Trophoblast cell (in vitro differentiated cells and primary cell): ENCODE measurements at regions not wholly inside any gene's neighbourhood (a gene's known extent, or its start where the extent isn't known, plus 50 kb on each side); places are given as distances from the start of the nearest gene placed in this dataset.

Experiments used
- DNase-seq, 2 donors: peaks; one replicate each; pipeline ENCODE4 v3.0.0-alpha.2; 2016
- H2AFZ ChIP-seq: 2 replicates; pipeline ENCODE4 v1.6.1; 2013; ENCODE audit warnings: low read length, moderate library complexity, mild to moderate bottlenecking; ENCODE audit not compliant: insufficient read depth, poor library complexity
- H2AK5ac ChIP-seq: 2 replicates; pipeline ENCODE4 v1.6.1; 2013; ENCODE audit warnings: mild to moderate bottlenecking, low read length
- H2BK120ac ChIP-seq: 2 replicates; pipeline ENCODE4 v1.6.1; 2013; ENCODE audit warnings: low read length, mild to moderate bottlenecking, moderate library complexity; ENCODE audit not compliant: insufficient read depth, poor library complexity
- H2BK12ac ChIP-seq: 2 replicates; pipeline ENCODE4 v1.6.1; 2013; ENCODE audit warnings: mild to moderate bottlenecking, low read length, moderate library complexity
- H2BK5ac ChIP-seq: 2 replicates; pipeline ENCODE4 v1.6.1; 2013; ENCODE audit warnings: low read length, low read depth, moderate library complexity, mild to moderate bottlenecking; ENCODE audit not compliant: poor library complexity
- H3K14ac ChIP-seq: 2 replicates; pipeline ENCODE4 v1.6.1; 2013; ENCODE audit warnings: mild to moderate bottlenecking, low read length
- H3K18ac ChIP-seq: 2 replicates; pipeline ENCODE4 v1.6.1; 2013; ENCODE audit warnings: mild to moderate bottlenecking, low read length
- H3K23ac ChIP-seq: 2 replicates; pipeline ENCODE4 v1.6.1; 2013; ENCODE audit warnings: low read length
- H3K27ac ChIP-seq: 2 replicates; pipeline ENCODE4 v1.5.1; 2013; ENCODE audit warnings: low read depth, mild to moderate bottlenecking, inconsistent platforms, low read length, moderate library complexity
- H3K27me3 ChIP-seq: 2 replicates; pipeline ENCODE4 v1.6.1; 2013; ENCODE audit warnings: inconsistent platforms, mild to moderate bottlenecking, low read length, moderate library complexity; ENCODE audit not compliant: insufficient read depth
- H3K36me3 ChIP-seq, 2 experiments: 1 replicate in 1 of 2; 2 replicates in 1 of 2; pipeline ENCODE4 v1.6.1; 2013; ENCODE audit warnings: low read length in 2 of 2, mild to moderate bottlenecking in 2 of 2, moderate library complexity in 1 of 2; ENCODE audit not compliant: insufficient read depth in 2 of 2, control insufficient read depth in 1 of 2
- H3K4ac ChIP-seq: 2 replicates; pipeline ENCODE4 v1.6.1; 2013; ENCODE audit warnings: low read depth, mild to moderate bottlenecking, low read length, moderate library complexity
- H3K4me1 ChIP-seq, 2 experiments: 1 replicate in 1 of 2; 2 replicates in 1 of 2; pipeline ENCODE4 v1.6.1; 2013; ENCODE audit warnings: low read length in 2 of 2, mild to moderate bottlenecking in 2 of 2, moderate library complexity in 1 of 2; ENCODE audit not compliant: insufficient read depth in 2 of 2, control insufficient read depth in 1 of 2
- H3K4me2 ChIP-seq: 2 replicates; pipeline ENCODE4 v1.6.1; 2013; ENCODE audit warnings: inconsistent platforms, mild to moderate bottlenecking, low read length, moderate library complexity
- H3K4me3 ChIP-seq: 2 replicates; pipeline ENCODE4 v1.5.1; 2013; ENCODE audit warnings: mild to moderate bottlenecking, low read depth, low read length, inconsistent platforms
- H3K79me1 ChIP-seq: one replicate; pipeline ENCODE4 v1.6.1; 2013; ENCODE audit warnings: low read length
- H3K79me2 ChIP-seq: 2 replicates; pipeline ENCODE4 v1.6.1; 2013; ENCODE audit warnings: low read length, mild to moderate bottlenecking; ENCODE audit not compliant: control insufficient read depth, insufficient read depth, poor library complexity
- H3K9ac ChIP-seq: 2 replicates; pipeline ENCODE4 v1.6.1; 2013; ENCODE audit warnings: mild to moderate bottlenecking, low read length
- H3K9me3 ChIP-seq: 2 replicates; pipeline ENCODE4 v1.6.1; 2013; ENCODE audit warnings: low read depth, mild to moderate bottlenecking, control low read depth, inconsistent platforms, low read length; ENCODE audit not compliant: insufficient read depth
- H4K12ac ChIP-seq: 2 replicates; pipeline ENCODE4 v1.6.1; 2013; ENCODE audit warnings: low read depth, mild to moderate bottlenecking, low read length, moderate library complexity
- H4K8ac ChIP-seq: 2 replicates; pipeline ENCODE4 v1.6.1; 2013; ENCODE audit warnings: low read depth, mild to moderate bottlenecking, low read length, moderate library complexity
- H4K91ac ChIP-seq: one replicate; pipeline ENCODE4 v1.6.1; 2013; ENCODE audit warnings: low read depth, mild to moderate bottlenecking, low read length, moderate library complexity
- WGBS: extraction: QIAGEN DNeasy Blood & Tissue Kit; methylation state at CpG from one replicate; pipeline ENCODE4 v1.1.7; 2013; ENCODE audit warnings: missing lambda C conversion rate; ENCODE audit not compliant: insufficient read length, insufficient coverage; ENCODE audit errors: extremely low coverage; 5-methylcytosine and 5-hydroxymethylcytosine counted together

DNA sequence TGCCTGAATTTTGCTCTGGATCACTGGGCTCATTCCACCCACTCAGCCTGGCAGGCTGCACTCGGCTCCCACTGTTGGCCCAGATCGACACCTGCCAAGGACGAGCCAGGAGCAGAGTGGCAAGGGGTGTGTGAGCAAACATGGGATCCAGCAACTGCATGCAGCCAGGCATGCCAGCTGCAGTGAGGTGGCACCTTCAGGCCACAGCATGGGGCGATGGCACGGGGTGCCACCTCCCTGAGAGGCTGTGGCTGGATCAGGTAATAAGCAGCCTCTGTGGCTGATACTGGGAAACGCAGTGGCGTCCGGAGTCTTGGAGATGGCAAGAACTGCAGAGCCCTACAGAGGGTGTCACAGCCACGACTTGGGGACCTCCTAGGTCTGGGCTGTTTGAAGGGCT is 244.5 kb upstream of the FSTL5 start:
- Histone ChIP-seq H3K27ac (no peak overlapping the region), H3K9ac (no peak overlapping the region)

DNA sequence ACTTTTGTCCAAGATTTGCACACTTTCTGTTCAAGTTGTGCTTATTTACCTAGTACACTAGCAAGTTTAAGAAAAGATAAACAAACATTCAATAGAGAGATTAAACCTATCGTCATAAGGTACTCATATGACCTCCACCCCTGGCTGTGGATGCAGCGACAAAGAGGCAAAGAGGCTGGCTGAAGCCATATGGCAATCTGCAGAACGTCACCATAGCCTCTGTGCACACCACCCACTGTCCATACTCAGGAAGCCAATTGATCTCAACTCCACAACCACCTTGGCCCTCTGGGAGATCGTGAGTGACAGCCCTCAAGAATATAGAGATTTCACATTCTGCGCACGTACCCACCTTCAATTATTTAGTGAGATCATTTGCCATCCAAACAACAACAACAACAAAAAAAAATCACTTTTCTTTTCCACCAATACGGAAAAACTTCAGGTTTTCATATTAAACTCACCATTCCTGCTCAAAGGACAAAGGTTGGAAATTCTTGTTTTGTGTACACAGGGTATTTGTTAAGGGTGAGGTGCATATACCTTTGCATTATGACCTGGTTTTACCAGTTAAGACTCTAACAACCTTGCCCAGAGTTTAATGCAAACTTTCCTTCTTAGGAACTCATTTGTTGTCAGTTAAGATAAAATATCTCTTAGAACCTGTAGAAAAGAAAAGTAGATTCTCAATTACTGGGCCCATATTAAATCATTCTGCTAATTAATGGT is 243.0 kb upstream of the FSTL5 start:
- no peak overlapping the region for H2AK5ac ChIP-seq
- no peak overlapping the region for H3K4me3 ChIP-seq
- no peak overlapping the region for H3K27ac ChIP-seq
- H3K18ac ChIP-seq, result no peak overlapping the region
- H2BK120ac ChIP-seq, result no peak overlapping the region
- no peak overlapping the region for H3K9ac ChIP-seq
- no peaks in the 10 kb centered on the region for H3K36me3 ChIP-seq
- no peak overlapping the region for H4K91ac ChIP-seq
- H3K9me3 ChIP-seq, result no peaks in the 10 kb centered on the region
- H2BK5ac ChIP-seq, result no peak overlapping the region
- no peak overlapping the region for H3K4ac ChIP-seq
- no peak overlapping the region for H4K8ac ChIP-seq
- 100% methylated on average over 1 of the region's 7 CpGs for WGBS
- no peak overlapping the region for H3K23ac ChIP-seq
- no peak overlapping the region for H4K12ac ChIP-seq
- H3K79me2 ChIP-seq, result no peaks in the 10 kb centered on the region
- H3K4me1 ChIP-seq, result no peaks in the 10 kb centered on the region
- no peak overlapping the region for H2AFZ ChIP-seq
- H2BK12ac ChIP-seq, result no peak overlapping the region
- H3K79me1 ChIP-seq, result no peaks in the 10 kb centered on the region
- no peaks in the 10 kb centered on the region for H3K27me3 ChIP-seq
- no peak for DNase-seq
- H3K4me2 ChIP-seq, result no peak overlapping the region
- no peak overlapping the region for H3K14ac ChIP-seq

More for the DNA sequence above, 244.5 kb upstream of the FSTL5 start:
- H3K79me1 ChIP-seq, result no peaks in the 10 kb centered on the region
- H3K4ac ChIP-seq, result no peak overlapping the region
- no peak overlapping the region for H2BK12ac ChIP-seq
- H2AFZ ChIP-seq, result no peak overlapping the region
- no peak overlapping the region for H4K8ac ChIP-seq
- H4K12ac ChIP-seq, result no peak overlapping the region
- H3K14ac ChIP-seq, result no peak overlapping the region
- H4K91ac ChIP-seq, result no peak overlapping the region
- no peak for DNase-seq
- H3K4me1 ChIP-seq, result no peaks in the 10 kb centered on the region
- no peak overlapping the region for H2AK5ac ChIP-seq
- H3K23ac ChIP-seq, result no peak overlapping the region
- no CpG with 5 or more reads among the region's 9 CpGs for WGBS
- no peak overlapping the region for H2BK5ac ChIP-seq
- H3K4me2 ChIP-seq, result no peak overlapping the region
- no peak overlapping the region for H3K4me3 ChIP-seq
- H2BK120ac ChIP-seq, result no peak overlapping the region
- H3K9me3 ChIP-seq, result no peaks in the 10 kb centered on the region
- H3K36me3 ChIP-seq, result no peaks in the 10 kb centered on the region
- H3K79me2 ChIP-seq, result no peaks in the 10 kb centered on the region
- no peaks in the 10 kb centered on the region for H3K27me3 ChIP-seq
- H3K18ac ChIP-seq, result no peak overlapping the region

DNA sequence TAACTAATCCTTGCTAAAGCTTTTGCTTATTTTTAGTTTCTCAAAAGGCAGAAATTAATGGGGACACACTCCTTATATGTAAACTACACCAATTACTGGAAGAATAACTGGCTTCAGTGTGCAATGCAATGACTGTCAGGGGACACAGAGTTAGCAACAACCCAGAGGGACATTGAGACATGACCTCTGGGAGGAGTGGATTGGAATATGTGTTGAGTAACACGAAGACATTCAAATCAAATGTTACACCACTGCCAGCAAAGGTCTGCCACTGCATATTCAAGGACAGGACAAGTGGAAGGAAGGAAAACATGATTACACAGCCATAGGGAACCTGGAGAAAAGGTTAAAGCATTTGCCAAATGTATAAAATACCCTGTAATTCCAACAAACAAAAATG is 240.1 kb upstream of the FSTL5 start:
- Histone ChIP-seq H2AK5ac (no peak overlapping the region), H3K79me2 (no peaks in the 10 kb centered on the region), H3K27me3 (no peaks in the 10 kb centered on the region), H3K4ac (no peak overlapping the region), H3K4me2 (no peak overlapping the region), H3K4me1 (no peaks in the 10 kb centered on the region), H4K12ac (no peak overlapping the region), H3K23ac (no peak overlapping the region), H3K79me1 (no peaks in the 10 kb centered on the region), H3K4me3 (no peak overlapping the region), H3K9me3 (no peaks in the 10 kb centered on the region), H3K18ac (no peak overlapping the region), H4K91ac (no peak overlapping the region), H2BK120ac (no peak overlapping the region), H4K8ac (no peak overlapping the region), H3K27ac (no peak overlapping the region), H2AFZ (no peak overlapping the region), H3K36me3 (no peaks in the 10 kb centered on the region), H2BK12ac (no peak overlapping the region), H2BK5ac (no peak overlapping the region), H3K9ac (no peak overlapping the region), H3K14ac (no peak overlapping the region)
- DNase-seq, result no peak
- WGBS, result no CpG with 5 or more reads among the region's 1 CpG

DNA sequence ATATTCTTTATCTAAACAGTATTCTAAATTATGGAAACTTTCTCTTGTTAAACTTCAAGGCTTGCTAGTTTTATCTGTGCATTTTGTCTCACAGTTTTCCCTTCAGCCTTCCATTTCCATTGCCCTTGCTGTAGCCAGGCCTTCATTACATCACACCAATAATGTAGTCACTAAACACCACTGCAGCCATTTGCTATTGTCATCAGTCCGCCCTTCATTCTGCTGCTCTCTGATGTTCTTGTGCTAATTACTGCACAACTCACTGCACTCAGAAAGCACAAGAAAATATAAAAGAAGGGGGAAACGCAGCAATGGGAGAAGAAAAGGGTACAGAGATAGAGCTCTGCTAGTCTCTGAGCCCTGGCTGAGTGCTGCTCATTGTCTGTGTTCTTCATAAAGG is 239.6 kb upstream of the FSTL5 start:
- no CpG with 5 or more reads among the region's 2 CpGs for WGBS
- Histone ChIP-seq H2BK5ac (no peak overlapping the region), H3K4me1 (no peaks in the 10 kb centered on the region), H4K91ac (no peak overlapping the region), H2BK120ac (no peak overlapping the region), H3K27ac (no peak overlapping the region), H3K18ac (no peak overlapping the region), H3K79me1 (no peaks in the 10 kb centered on the region), H2AFZ (no peak overlapping the region), H3K4me3 (no peak overlapping the region), H3K4ac (no peak overlapping the region), H3K4me2 (no peak overlapping the region), H3K14ac (no peak overlapping the region), H3K27me3 (no peaks in the 10 kb centered on the region), H3K36me3 (no peaks in the 10 kb centered on the region), H3K9me3 (no peaks in the 10 kb centered on the region), H3K23ac (no peak overlapping the region), H4K12ac (no peak overlapping the region), H3K79me2 (no peaks in the 10 kb centered on the region), H2BK12ac (no peak overlapping the region), H2AK5ac (no peak overlapping the region), H3K9ac (no peak overlapping the region), H4K8ac (no peak overlapping the region)
- DNase-seq, result no peak
